Sigmoid colon (tissue), 3 donors: ENCODE measurements at regions not wholly inside any gene's neighbourhood (a gene's known extent, or its start where the extent isn't known, plus 50 kb on each side); places are given as distances from the start of the nearest gene placed in this dataset.

Experiments
- CTCF ChIP-seq, 4 experiments: fragments of 450-650 bp in 3 of 4; fragments of 200-600 bp in 1 of 4; IDR thresholded peaks; one replicate each; pipeline ENCODE4 v1.5.1; 2016 to 2019; ENCODE audit warnings: antibody characterized with exemption in 4 of 4, mild to moderate bottlenecking in 3 of 4, moderate library complexity in 2 of 4
- POLR2A ChIP-seq, 2 donors: fragments of 450-650 bp; IDR thresholded peaks; one replicate each; pipeline ENCODE4 v1.6.1; 2016; ENCODE audit warnings: antibody characterized with exemption in 2 of 2, mild to moderate bottlenecking in 2 of 2, moderate library complexity in 2 of 2

GRCh38 chr11:33507356-33507755 is 193.3 kb downstream of the C11orf91 start:
- TF ChIP-seq CTCF (IDR thresholded peaks at IDR 0.05) (no peak), POLR2A (IDR thresholded peaks at IDR 0.05) (no peak)
